Stimulated activated CD8-positive, alpha-beta memory T cell treated with anti-CD3 and anti-CD28 coated beads, Interleukin-2, amount 100 ng/mL, for 48 hours (primary cell): ENCODE measurements at regions not wholly inside any gene's neighbourhood (a gene's known extent, or its start where the extent isn't known, plus 50 kb on each side); places are given as distances from the start of the nearest gene placed in this dataset.
"Not testable (repeated sequence)": the region's sequence is repeated elsewhere in the genome, so short reads cannot be mapped to it uniquely, and the experiment has no call there.

Source experiments
- DNase-seq, 2 donors: peaks; one replicate each; pipeline ENCODE4 v3.0.0-alpha.2; 2020; ENCODE audit warnings: low read depth in 2 of 2

DNA sequence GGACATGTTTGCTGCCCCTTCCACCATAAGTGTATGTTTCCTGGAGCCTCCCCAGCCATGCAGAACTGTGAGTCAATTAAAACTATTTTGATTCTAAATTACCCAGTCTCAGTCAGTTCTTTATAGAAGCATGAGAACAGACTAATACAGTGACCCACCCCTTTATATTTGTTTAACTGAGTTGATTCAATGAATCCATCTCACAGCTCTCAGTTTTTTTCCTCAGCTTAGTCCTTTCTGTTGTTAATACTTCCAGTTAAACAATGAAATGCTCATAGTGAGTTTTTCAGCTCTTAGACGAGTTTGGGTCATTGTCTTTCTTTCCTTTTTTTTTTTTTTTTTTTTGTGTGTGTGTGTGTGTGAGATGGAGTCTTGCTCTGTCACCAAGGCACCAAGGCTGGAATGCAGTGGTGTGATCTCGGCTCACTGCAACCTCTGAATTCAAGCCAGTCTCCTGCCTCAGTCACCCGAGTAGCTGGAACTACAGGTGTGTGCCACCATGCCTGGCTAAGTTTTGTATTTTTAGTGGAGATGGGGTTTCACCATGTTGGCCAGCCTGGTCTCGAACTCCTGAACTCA, 627.4 kb downstream of the SPATA31A7 start:
- DNase-seq, result not testable (repeated sequence)

DNA sequence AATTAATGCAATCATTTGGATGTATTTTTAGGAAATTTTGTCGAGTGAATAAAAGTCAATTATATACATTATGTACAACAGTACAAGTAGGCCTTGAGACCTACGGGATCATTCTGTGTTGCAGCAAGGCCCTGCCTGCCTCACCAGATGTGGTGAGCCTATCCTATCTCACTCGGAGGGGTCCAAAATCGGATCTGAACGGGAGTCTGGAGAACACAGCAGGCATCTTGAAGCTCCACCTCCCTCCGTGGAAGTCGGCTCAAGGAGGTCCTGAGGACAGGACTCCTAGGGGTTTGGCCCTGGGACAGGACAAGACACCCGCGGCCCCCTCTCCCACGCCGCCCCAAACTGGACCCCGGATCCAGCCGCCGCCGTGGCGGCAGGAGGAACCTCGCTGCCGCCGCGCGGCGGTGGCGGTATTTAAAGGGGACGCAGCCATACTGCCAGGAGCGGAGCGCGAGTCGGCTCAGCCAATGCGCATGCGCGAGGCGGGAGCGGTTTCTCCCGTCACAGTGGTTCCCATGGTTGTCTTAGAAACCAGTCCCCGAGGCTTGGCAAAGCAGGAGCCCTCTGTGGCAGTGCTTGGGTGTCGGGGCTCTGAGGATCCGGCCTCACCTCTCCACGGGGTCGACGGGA, 663.9 kb downstream of the SPATA31A7 start:
- peak; percentile 66 to 84 for DNase-seq

DNA sequence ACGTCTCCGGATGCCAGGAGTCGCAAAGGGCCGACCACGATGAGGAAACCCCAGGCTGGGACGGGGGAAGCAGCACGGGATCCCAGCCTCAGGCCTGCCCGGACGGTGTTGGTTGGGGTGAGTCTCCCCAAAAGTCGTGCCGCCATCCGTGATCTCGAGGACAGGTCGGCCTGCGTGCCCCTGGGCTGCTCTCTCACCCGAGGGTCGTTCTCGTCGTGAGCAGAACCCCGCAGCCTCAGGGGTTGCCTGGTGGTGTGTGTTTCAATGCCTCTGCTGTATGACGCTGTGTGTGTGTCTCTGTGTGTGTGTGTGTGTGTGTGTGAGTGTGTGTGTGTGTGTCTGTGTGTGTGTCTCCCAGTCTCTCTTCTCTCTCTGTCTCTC, 664.4 kb downstream of the SPATA31A7 start:
- not testable (repeated sequence) for DNase-seq

GRCh38 chr9:61856283-61856682, 666.4 kb downstream of the SPATA31A7 start:
- not testable (repeated sequence) for DNase-seq

DNA sequence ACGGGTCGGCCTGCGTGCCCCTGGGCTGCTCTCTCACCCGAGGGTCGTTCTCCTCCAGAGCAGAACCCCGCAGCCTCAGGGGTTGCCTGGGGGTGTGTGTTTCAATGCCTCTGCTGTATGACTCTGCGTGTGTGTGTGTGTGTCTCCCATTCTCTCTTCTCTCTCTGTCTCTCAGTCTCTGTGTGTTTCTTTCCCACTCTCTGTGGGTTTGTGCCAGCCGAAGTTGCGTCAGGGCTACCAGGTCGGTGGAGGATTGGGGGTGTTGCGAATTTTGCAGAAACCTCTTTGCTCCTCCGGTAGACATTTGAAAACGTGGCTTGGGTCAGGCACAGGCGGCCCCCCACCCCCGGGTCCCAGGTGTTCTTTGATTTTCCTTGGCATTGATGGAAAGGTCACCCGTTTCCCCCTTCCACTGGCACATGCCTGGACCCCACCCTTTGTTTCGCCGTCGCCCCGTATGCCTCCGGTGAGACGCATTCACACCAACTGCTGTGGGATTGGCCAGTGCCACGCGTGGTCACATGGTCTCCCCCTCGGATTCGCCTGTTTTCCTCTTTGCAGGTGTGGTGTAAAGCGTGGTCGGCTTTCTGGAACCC, 667.1 kb downstream of the SPATA31A7 start:
- not testable (repeated sequence) for DNase-seq

GRCh38 chr9:61857709-61858351, 668.0 kb downstream of the SPATA31A7 start:
- not testable (repeated sequence) for DNase-seq

- DNase-seq, result peak; percentile 49 to 52
Measured at GRCh38 chr9:61862431-61862971, 672.7 kb downstream of the SPATA31A7 start.

DNA sequence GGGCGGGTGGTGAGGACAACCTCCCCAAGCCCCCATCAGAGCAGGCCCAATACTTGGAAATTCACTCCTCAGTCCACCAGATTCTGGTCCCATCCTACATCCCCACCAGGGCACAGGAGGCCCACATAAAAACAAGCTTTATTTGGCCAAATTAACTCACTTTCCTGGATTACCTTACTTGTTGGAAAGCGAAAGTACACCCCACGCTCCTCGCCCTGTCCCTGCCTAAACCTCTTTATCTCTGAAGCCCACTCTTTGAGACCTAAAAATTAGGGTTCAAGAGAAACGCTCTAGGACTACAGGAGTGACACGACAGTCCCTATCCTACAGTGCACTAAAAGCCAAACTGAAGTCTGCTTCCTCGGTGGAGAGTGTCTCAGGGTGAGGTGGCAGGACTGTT, 674.6 kb downstream of the SPATA31A7 start:
- DNase-seq, result not testable (repeated sequence)

DNA sequence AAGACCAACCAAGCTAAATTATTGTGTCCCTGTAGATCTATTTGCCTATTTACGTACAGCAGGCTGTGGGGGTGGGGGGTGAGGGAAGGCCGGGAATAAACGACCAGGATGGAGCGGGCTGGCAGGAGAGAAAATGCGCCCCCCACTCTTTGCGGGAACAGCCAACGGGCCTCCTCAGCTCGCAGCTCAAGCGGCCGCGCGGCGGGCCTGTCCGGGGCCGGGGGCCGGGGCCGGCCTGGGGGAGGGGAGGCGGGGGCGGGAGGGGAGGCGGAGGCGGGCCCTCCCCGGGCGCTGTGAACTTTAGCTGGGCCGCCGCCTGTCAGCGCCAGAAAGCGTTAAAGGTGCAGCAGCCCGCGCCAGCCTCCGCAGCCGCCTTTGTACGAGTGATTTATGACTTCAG, 679.1 kb downstream of the SPATA31A7 start:
- DNase-seq, result not testable (repeated sequence)

DNA sequence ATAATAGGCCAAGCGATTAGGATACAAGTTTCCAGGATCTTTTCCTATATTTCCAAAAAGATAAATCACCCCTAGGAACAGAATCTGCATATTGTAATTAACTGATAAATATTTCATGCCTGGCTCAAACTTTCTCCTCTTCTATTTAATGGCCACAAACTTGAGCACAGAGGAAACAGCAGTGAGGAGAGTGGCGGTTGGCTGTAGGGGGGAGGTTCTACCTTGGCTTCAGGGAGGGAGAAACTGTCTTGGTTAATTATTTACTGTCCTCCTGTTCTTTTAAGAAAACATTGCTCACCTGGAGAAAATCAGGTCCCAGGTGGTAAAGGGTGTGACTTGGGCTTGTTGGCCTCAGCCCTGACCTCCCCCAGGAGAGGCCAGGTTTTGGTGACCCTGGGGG, 682.5 kb downstream of the SPATA31A7 start:
- DNase-seq, result not testable (repeated sequence)
